H1 (cell line): ENCODE measurements at regions not wholly inside any gene's neighbourhood (a gene's known extent, or its start where the extent isn't known, plus 50 kb on each side); places are given as distances from the start of the nearest gene placed in this dataset.

ENCODE experiments used
- CTCF ChIA-PET: fragments of 300-600 bp; sonication (Branson Sonifier 250); formaldehyde crosslinking; loops from one replicate; lab custom pipeline; 2021; ENCODE audit not compliant: partially characterized antibody; lab: Charles Lee
- POLR2A ChIA-PET: fragments of 300-600 bp; sonication (Branson Sonifier 250); formaldehyde crosslinking; loops from one replicate; lab custom pipeline; 2021; ENCODE audit warnings: inconsistent platforms; ENCODE audit not compliant: partially characterized antibody; lab: Charles Lee
- DNase-seq, 2 experiments: peaks; one replicate each; pipeline versions ENCODE4 v3.0.0 to v3.0.0-alpha.2; 2010 to 2022; ENCODE audit warnings: low spot score in 2 of 2, low read depth in 1 of 2, mixed read lengths in 1 of 2
- FAIRE-seq: peaks from 2 replicates; lab custom pipeline; 2011; peaks lifted over from hg19 to GRCh38; lab: Jason Lieb, UNC
- H2AFZ ChIP-seq: 2 replicates; pipeline ENCODE4 v1.8.1; 2012; ENCODE audit warnings: low read length, inconsistent platforms
- H2AK5ac ChIP-seq: 2 replicates; pipeline ENCODE4 v1.6.1; 2013; ENCODE audit warnings: low read depth, low read length
- H2BK120ac ChIP-seq: replicated peaks from 2 replicates; pipeline ENCODE3; 2013; ENCODE audit warnings: low read depth, low read length, inconsistent platforms
- H2BK12ac ChIP-seq: 2 replicates; pipeline ENCODE4 v1.6.1; 2013; ENCODE audit warnings: low read depth, low read length
- H2BK15ac ChIP-seq: 2 replicates; pipeline ENCODE4 v1.6.1; 2013; ENCODE audit warnings: low read length
- H2BK20ac ChIP-seq: 2 replicates; pipeline ENCODE4 v1.6.1; 2013; ENCODE audit warnings: low read length
- H2BK5ac ChIP-seq: 2 replicates; pipeline ENCODE4 v1.6.1; 2013; ENCODE audit warnings: low read depth, low read length
- H3K14ac ChIP-seq: 2 replicates; pipeline ENCODE4 v1.6.1; 2013; ENCODE audit warnings: inconsistent platforms; ENCODE audit not compliant: insufficient read length
- H3K18ac ChIP-seq: 2 replicates; pipeline ENCODE4 v1.6.1; 2013; ENCODE audit warnings: low read length; ENCODE audit errors: extremely low read depth
- H3K23ac ChIP-seq: 2 replicates; pipeline ENCODE4 v1.6.1; 2013; ENCODE audit warnings: inconsistent platforms; ENCODE audit not compliant: insufficient read length
- H3K23me2 ChIP-seq: 2 replicates; pipeline ENCODE4 v1.6.1; 2013; ENCODE audit warnings: low read depth, low read length
- H3K27ac ChIP-seq: 2 replicates; pipeline ENCODE4 v1.6.1; 2011; ENCODE audit warnings: low read depth, low read length, inconsistent platforms
- H3K27me3 ChIP-seq, 4 experiments: replicated peaks in 1 of 4; 1 replicate in 1 of 4; 2 replicates in 3 of 4; pipeline versions ENCODE4 v1.6.1 to v1.8.1; 2011 to 2013; ENCODE audit warnings: low read length in 3 of 4, mild to moderate bottlenecking in 3 of 4, inconsistent platforms in 2 of 4, mixed read lengths in 2 of 4, moderate library complexity in 1 of 4; ENCODE audit not compliant: control insufficient read depth in 3 of 4, insufficient read depth in 3 of 4; ENCODE audit errors: extremely low read depth in 1 of 4
- H3K36me3 ChIP-seq, 4 experiments: 2 replicates each; pipeline versions ENCODE4 v1.6.1 to v1.8.1; 2011 to 2013; ENCODE audit warnings: mild to moderate bottlenecking in 4 of 4, low read length in 3 of 4, moderate library complexity in 2 of 4, control low read depth in 1 of 4, inconsistent platforms in 1 of 4; ENCODE audit not compliant: insufficient read depth in 4 of 4, control insufficient read depth in 2 of 4
- H3K4ac ChIP-seq: replicated peaks from 2 replicates; pipeline ENCODE3; 2013; ENCODE audit warnings: low read length, low read depth, mixed read lengths, inconsistent platforms; ENCODE audit not compliant: insufficient read length
- H3K4me1 ChIP-seq, 4 experiments: replicated peaks in 1 of 4; 1 replicate in 1 of 4; 2 replicates in 3 of 4; pipeline versions ENCODE4 v1.6.1 to v1.8.1; 2011 to 2013; ENCODE audit warnings: low read length in 3 of 4, inconsistent platforms in 2 of 4, mixed read lengths in 1 of 4; ENCODE audit not compliant: insufficient read depth in 4 of 4, control insufficient read depth in 3 of 4
- H3K4me2 ChIP-seq, 2 experiments: 2 replicates each; pipeline versions ENCODE4 v1.6.1 to v1.8.1; 2011 to 2013; ENCODE audit warnings: low read depth in 2 of 2, low read length in 2 of 2, control low read depth in 1 of 2, inconsistent platforms in 1 of 2, mild to moderate bottlenecking in 1 of 2; ENCODE audit not compliant: insufficient read depth in 1 of 2
- H3K4me3 ChIP-seq, 4 experiments: fragments of 200-600, 300-600 bp in 1 of 4; sonication (generic), shearing (Covaris generic), sonication (Bioruptor Twin) in 1 of 4; 2 replicates each; pipeline versions ENCODE4 v1.5.1 to v1.8.1; 2011 to 2016; ENCODE audit warnings: low read length in 4 of 4, low read depth in 3 of 4, control low read depth in 2 of 4, inconsistent platforms in 2 of 4, mild to moderate bottlenecking in 2 of 4, mixed read lengths in 1 of 4, moderate library complexity in 1 of 4; ENCODE audit not compliant: insufficient read depth in 2 of 4; ENCODE audit errors: extremely low read depth in 1 of 4
- H3K56ac ChIP-seq: replicated peaks from 2 replicates; pipeline ENCODE3; 2013; ENCODE audit warnings: low read depth, mild to moderate bottlenecking, mixed read lengths, low read length, inconsistent platforms; ENCODE audit not compliant: insufficient read length
- H3K79me1 ChIP-seq: 2 replicates; pipeline ENCODE4 v1.6.1; 2013; ENCODE audit warnings: low read depth, low read length, control low read depth
- H3K79me2 ChIP-seq, 2 experiments: 2 replicates each; pipeline versions ENCODE4 v1.6.1 to v1.8.1; 2012 to 2013; ENCODE audit warnings: low read length in 2 of 2, mild to moderate bottlenecking in 2 of 2, inconsistent platforms in 1 of 2; ENCODE audit not compliant: insufficient read depth in 2 of 2, control insufficient read depth in 1 of 2
- H3K9ac ChIP-seq, 4 experiments: replicated peaks in 1 of 4; 1 replicate in 1 of 4; 2 replicates in 3 of 4; pipeline versions ENCODE4 v1.6.1 to v1.8.1; 2011 to 2013; ENCODE audit warnings: low read depth in 3 of 4, low read length in 3 of 4, control low read depth in 2 of 4, mild to moderate bottlenecking in 2 of 4, moderate library complexity in 2 of 4, inconsistent platforms in 1 of 4; ENCODE audit errors: extremely low read depth in 1 of 4
- H3K9me3 ChIP-seq, 2 experiments: 2 replicates each; pipeline versions ENCODE4 v1.6.1 to v1.8.1; 2012 to 2013; ENCODE audit warnings: mild to moderate bottlenecking in 2 of 2, moderate library complexity in 2 of 2, control low read depth in 1 of 2, inconsistent platforms in 1 of 2, low read depth in 1 of 2, low read length in 1 of 2, mixed read lengths in 1 of 2; ENCODE audit not compliant: insufficient read depth in 2 of 2
- H4K20me1 ChIP-seq, 2 experiments: replicated peaks in 1 of 2; 2 replicates each; pipeline versions ENCODE3 to v1.8.1; 2011 to 2013; ENCODE audit warnings: inconsistent platforms in 2 of 2, low read length in 2 of 2, mild to moderate bottlenecking in 1 of 2; ENCODE audit not compliant: insufficient read depth in 2 of 2, control insufficient read depth in 1 of 2
- H4K5ac ChIP-seq: 2 replicates; pipeline ENCODE4 v1.6.1; 2013; ENCODE audit warnings: low read length, low read depth, mixed read lengths, inconsistent platforms; ENCODE audit not compliant: insufficient read length
- H4K8ac ChIP-seq: 2 replicates; pipeline ENCODE4 v1.8.0; 2013; ENCODE audit warnings: mild to moderate bottlenecking, moderate library complexity, low read length, inconsistent platforms; ENCODE audit not compliant: insufficient read depth; ENCODE audit errors: extremely low read depth
- H4K91ac ChIP-seq: replicated peaks from 2 replicates; pipeline ENCODE3; 2013; ENCODE audit warnings: low read length, mixed read lengths, inconsistent platforms; ENCODE audit not compliant: insufficient read length
- CTBP2 ChIP-seq: IDR thresholded peaks from 2 replicates; pipeline ENCODE4 v1.7.0; 2011; ENCODE audit warnings: borderline replicate concordance, mild to moderate bottlenecking, moderate library complexity, mixed read lengths, low read length; ENCODE audit not compliant: insufficient read depth, insufficient read length
- WGBS, 2 experiments: shearing (Covaris generic) in 1 of 2; methylation state at CpG; one replicate each; pipeline versions ENCODE4 v1.1.6 to v1.1.7; 2013 to 2015; ENCODE audit warnings: low lambda C conversion rate in 2 of 2, mixed read lengths in 2 of 2, inconsistent platforms in 1 of 2, low coverage in 1 of 2, missing lambda C conversion rate in 1 of 2; ENCODE audit not compliant: insufficient replicate concordance in 2 of 2, insufficient coverage in 1 of 2, insufficient read length in 1 of 2; ENCODE audit errors: extremely low coverage in 1 of 2, missing lambda C conversion rate in 1 of 2; 5-methylcytosine and 5-hydroxymethylcytosine counted together

DNA sequence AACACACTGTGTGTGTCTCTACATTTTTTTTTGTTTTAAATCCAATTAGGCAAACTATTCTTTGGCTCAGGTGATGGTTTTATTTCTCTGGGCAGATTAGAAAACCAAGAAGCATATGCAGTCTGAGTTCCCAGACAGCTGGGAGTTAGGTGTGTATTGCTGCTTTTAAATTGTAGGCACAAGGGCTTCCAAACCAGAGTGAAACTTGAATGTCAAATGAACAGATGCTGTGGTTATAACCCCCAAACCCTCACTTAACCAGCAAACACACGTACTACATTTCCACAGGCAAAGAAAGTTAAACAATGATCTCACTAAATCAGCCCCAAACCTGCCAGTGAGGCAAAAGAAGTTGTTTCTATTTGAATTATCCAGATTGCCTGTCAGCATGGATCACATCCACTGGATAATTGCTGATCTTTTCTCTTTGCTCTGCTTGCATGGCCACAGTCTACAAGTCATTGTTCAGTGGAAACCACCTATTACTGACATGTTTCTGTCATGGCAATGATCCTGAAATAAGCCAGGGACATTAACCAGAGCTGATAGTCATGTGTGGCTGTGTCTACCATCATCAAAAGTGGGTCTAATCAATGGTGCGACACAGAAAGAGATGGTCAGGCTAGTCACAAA, 576.5 kb upstream of the PLXNA2 start:
- Histone ChIP-seq H3K4me2 (no peak overlapping the region), H3K4me1 (no peaks in the 10 kb centered on the region), H4K8ac (no peak overlapping the region), H2BK5ac (no peak overlapping the region), H2AK5ac (no peak overlapping the region), H3K79me1 (no peaks in the 10 kb centered on the region), H4K5ac (no peak overlapping the region), H3K36me3 (no peaks in the 10 kb centered on the region), H3K9me3 (no peaks in the 10 kb centered on the region), H3K27ac (no peak overlapping the region), H2BK12ac (no peak overlapping the region), H3K79me2 (no peaks in the 10 kb centered on the region), H2AFZ (no peak overlapping the region), H3K14ac (no peak overlapping the region), H2BK120ac (no peak overlapping the region), H3K4me3 (no peak overlapping the region), H3K18ac (no peak overlapping the region), H3K9ac (no peak overlapping the region), H3K27me3 (no peaks in the 10 kb centered on the region), H2BK20ac (no peak overlapping the region), H2BK15ac (no peak overlapping the region), H3K56ac (no peak overlapping the region), H3K23me2 (0 out of 2 replicates have a peak, but pooled peaks cover 1% of the 10 kb centered on the region), H4K20me1 (no peaks in the 10 kb centered on the region), H3K4ac (no peak overlapping the region), H4K91ac (no peak overlapping the region), H3K23ac (no peak overlapping the region)
- CTCF ChIA-PET, result interaction anchor here (1.2 kb wide), 1 partner anchor 168 kb away, joined by 3 read pairs; no protein-coding TSS in a partner anchor
- 43% methylated on average over 2 of the region's 2 CpGs; no CpG with 5 or more reads in 1 of the 2 experiments for WGBS, 2 experiments
- FAIRE-seq (no peak), DNase-seq (no peak)
- TF ChIP-seq CTBP2, result no peak
- POLR2A ChIA-PET, result no interaction called here
